Fibroblast of gingiva (primary cell): ENCODE measurements at regions not wholly inside any gene's neighbourhood (a gene's known extent, or its start where the extent isn't known, plus 50 kb on each side); places are given as distances from the start of the nearest gene placed in this dataset.

Experiments used
- DNase-seq: peaks from one replicate; pipeline ENCODE4 v3.0.0-alpha.2; 2011; ENCODE audit warnings: low read depth

DNA sequence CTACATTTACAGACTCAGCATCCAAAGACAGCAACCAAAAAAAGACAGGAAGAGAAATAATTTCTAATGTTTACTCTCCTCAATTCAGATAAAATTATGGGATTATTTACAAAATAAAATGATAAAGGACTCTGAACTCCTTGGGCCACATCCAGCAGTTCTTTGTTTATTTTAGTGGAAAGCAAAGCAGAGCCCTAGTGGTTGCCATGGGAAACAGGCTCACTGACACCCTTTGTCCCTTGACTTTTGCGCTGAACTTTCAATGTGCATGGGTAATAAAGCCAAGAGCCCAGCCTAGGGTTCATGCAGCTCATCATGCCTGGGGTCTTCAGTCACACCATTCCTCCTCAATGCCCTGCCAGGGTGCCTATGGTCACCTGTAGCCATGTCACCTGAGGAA, 442.6 kb upstream of the IGFBP3 start:
- DNase-seq = no peak

DNA sequence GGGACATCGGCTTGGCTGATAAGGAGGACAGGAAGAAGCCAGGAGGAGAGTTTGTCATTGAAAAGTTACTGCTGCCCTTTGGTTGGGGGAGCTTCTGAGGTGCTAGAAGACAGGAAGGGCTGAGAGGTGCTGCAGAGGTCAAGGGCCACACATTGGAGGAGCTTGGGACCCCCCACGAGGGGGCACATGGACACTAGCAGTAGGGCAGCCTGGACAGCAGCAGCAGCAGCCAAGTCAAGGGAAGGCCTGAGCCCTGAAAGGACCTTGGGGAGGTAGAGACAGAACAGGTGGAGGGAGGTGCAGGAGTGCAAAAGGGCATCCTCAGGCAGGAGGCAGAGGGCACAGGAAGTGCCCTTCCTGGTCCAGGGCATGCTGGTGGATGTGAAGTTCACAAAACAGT, 439.7 kb upstream of the IGFBP3 start:
- no peak for DNase-seq

DNA sequence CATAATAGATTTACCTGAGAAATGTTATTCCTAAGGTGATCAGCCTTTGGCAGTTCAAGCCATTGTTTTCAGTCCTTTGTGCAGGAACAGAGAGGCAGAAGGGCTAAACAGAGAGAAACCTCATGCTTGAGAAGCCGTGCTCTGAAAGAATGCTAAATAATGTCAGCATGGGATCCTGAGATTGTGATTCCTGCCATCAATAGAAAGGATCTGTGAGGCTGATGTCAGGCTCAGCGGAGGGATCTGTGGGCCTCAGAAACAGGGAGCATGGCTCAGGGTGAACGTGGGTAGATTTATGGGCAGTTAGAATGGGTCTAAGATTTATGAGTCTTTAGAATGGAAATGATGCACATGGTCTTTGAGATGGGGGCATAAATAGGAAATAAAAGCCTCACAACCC, 439.2 kb upstream of the IGFBP3 start:
- DNase-seq = no peak

DNA sequence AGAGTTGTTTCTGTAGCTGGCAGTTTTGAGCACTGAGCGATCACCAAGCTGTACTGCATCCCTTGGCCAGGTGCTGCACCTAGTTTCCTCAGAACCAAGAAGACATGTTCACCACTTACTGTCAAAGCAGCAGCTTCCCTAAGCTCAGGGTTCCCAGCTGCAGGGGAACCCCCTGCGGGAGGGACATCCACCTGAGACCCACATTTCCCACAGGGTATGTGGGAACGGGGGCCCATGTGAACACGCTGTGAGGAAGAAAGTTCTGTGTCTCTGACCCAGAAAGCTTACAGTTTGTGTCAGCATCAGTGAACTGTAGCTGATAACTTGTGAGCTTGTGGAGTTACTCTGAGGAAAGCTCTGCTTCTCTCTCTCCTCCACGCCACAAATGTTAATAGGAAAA, 436.8 kb upstream of the IGFBP3 start:
- DNase-seq = no peak

DNA sequence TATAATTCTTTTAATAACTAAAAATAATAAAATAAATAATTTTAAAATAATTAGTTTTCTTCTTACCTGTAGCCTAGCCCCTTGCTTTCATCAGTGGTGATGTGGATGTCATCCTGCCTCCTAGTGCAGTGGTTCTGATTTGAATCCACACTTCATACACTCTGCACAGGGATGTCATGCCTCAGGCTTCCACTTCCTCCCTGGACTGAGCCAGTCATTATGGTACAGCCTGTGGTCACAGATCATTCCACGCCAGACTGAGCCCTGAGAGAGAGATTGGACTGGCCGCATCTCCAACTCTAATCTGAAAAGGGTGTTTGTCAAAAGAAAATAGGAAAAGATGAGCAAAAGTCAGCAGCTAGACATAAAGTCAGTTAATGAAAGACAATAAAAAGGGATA, 436.2 kb upstream of the IGFBP3 start:
- no peak for DNase-seq

DNA sequence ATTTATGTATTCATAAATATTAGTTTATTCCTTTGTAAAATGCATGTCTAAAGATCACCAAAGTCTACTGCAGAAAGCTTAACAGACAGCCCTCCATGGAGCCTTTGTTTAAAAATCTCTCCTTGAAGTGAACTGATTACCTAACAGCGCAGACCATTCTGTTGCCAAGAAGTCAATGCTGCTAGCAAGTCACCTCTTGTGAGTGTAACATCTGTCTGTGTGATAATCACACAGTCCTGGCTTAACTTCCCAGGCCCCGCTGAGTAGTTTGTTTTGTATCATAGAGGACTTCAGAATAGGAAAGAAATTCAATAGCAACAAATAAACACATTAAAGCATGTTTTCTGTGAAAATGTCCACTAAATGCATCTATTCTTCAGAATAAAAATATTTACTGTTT, 435.3 kb upstream of the IGFBP3 start:
- DNase-seq = no peak

DNA sequence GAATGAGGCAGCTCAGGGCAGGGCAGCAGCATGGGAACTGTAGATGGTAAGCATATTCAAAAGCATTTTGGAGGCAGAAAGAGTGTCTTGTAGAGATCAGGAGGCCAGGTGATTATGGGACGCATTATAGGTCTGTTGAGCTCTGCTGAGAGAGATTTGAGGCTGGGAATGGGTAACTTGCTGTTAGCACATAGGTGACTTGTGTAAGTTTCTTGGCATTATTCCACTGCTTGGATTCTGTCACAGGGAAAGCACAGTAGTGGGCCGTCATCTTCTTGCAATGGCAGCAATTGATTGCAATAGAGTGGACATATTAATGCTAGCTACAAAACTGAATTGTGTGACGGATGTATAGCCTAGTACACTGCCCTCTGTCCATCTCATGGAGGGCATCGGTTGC, 434.3 kb upstream of the IGFBP3 start:
- DNase-seq = no peak

DNA sequence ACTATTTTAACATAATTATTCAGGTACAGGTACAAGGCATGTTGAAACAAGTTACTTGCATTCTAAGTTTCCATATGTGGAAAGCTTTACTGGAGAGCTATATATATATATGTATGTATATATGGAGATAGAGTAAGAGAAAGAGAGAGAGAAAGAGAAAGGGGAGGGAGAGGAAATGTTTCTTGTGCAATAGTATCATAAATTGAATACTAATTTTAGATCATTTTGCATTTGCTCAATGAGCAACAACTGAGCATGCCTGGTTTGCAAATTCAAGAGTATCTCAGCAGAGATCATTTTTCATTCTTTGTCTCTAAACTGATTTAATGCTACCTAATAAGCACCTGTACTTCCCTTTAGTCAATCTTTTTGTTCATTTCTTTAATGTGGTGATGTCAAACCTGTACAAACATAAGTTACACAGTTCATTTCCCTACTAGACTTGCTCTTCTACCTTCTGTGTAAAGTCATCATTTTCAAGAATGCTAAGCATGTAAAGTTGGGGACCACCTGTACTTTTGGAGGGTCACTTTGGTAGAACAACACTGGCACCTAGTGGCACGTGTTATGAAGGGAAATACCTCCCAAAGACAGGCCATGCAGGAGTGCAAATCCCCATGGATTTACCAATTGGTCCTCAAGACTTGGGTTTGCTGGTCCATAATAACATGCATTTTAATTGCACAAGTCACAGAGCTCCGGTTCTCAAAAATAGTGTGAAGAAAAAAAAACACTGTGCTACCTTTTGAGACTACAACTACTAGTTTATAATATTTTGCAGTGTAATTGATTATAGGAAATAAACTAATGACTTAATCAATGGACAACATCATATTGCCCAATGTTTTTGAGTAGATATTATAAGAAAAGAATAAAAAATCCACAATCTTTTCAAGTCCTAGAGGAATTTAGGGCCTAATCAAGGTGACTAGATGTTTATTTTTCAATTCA, 431.2 kb upstream of the IGFBP3 start:
- DNase-seq = peak; percentile 29

DNA sequence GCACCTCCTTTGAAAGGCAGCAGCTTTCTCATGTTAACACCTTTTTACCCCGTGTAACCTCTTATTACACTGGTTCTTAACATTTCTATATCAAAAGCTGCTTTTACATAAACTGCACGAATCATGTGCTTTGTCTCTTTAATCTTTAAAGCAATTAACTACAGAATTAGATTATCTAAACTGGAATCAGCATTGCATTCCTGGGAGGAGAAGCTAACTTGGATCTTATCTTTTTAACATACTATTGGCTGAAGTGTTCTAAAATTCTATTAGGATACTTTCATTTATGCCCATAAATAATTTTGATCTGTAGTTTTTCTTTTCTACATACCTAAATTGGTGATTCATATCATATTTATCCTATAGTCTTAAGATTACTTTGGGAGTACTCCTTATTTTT, 428.4 kb upstream of the IGFBP3 start:
- DNase-seq = no peak

DNA sequence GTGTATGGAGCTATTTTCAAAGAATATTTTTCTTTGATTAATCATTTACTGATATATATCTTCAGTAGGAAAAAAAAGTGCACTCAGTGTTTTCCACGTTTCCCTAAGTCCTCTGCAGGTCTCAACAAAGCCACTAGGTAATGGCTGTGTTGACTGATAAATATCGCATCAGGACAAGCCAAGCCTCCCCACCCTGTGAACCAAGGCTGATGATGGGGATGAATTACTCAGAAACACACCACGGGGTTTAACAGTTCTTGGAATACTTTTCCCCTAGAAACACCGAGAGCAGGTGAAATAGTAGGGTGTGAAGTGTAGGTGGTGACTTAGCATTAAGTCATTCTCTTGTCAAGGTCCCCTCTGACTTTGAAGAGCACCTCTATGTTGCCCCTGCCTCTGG, 423.5 kb upstream of the IGFBP3 start:
- DNase-seq = no peak

DNA sequence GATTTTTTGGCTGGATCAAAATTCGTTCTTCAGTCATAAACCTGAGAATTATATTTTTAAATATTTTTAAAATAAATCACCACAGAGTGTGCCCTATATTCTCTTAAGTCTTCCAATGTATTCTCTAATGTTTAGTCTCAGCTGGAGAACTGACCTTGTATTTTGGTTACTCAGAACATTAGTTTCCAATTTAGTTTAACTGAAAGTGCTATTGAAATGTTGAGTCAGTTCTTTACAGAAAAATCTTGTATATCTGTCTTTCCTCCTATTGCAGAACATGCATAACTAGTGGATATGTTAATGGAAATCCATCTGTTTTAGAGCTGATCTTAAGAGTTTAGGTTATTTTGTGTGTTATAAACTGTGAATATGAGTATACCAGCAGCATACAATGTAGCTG, 422.7 kb upstream of the IGFBP3 start:
- no peak for DNase-seq

DNA sequence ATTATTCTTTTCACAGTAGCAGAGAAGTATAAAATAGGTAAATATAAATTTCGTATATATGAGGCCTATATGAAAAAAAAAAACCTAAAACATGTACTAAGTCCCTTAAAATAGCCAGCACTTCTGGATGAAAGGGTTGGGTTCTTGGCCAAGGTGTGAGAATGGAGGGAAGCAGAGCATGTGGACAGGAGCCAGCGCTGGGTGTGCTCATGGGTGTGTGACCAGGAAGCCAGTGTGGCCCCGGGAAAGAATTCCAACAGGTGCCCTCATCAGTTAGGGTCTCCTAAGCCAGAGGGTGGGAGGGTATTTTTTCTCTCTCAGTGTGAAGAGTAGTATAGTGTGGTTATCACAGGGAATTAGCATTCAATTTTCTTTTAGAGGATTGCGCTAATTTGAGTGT, 401.9 kb upstream of the IGFBP3 start:
- DNase-seq = no peak

DNA sequence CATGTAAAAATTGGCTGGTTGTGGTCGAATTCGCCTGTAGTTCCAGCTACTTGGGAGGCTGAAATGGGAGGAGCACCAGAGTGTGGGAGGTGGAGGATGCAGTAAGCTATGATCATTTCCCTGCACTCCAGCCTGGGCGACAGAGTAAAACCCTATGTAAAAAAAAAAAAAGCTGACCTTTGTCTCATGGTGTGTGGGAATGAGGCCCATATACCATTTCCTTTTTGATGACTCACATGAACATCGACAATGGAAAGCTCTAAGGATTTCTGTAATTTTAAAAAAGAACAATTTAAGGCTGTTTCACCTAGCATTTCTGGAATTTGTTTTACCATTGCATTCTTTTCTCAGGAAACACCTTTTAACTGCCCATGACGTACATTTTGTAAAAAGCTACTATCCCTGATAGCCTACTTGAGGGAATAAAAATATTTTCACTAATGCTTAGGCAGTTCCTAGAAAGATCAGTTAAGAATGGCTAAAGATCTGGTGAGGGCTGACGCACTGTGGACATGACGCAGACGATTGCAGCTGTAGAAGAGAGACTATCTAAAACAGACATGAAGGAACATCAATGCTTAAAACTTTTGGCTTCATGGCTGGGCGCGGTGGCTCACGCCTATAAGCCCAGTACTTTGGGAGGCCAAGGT, 400.6 kb upstream of the IGFBP3 start:
- DNase-seq = no peak

DNA sequence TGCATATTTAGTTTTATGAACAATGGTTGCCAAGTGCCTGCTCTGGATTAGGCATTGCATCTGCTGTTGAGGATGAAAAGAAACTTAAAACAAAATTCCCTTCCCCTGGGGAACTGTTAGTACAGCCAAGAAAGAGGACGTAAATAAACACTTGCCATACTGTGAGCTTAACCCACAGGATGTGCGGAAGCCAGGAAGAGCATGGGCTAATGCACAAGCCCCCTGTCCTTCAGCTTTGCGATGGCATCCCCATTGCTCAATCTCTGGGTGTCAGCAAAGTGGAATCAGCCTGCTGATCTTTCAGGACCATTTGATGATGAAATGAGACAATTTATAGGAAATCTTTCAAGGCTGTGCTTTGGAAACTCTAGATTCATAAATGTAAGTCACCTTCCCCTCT, 399.9 kb upstream of the IGFBP3 start:
- DNase-seq = peak; percentile 92

DNA sequence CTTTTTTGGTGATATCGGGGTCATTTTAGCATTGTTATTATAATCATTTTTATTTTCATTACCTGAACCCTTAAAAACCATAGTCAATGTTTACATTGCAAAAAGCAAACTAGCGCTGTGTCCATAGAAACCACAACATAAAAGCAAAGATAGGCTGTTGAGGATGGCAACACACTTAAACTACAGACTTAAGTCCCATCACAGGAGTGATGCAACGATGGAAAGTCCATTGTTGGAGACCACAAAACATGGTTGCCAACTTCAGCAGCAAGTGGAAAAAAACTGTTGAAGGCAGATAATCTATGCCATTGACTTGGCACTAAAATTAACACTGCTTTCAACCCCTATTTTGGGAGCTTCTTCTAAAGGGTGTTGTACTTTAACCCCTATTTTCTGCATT, 398.8 kb upstream of the IGFBP3 start:
- peak; percentile 42 for DNase-seq

DNA sequence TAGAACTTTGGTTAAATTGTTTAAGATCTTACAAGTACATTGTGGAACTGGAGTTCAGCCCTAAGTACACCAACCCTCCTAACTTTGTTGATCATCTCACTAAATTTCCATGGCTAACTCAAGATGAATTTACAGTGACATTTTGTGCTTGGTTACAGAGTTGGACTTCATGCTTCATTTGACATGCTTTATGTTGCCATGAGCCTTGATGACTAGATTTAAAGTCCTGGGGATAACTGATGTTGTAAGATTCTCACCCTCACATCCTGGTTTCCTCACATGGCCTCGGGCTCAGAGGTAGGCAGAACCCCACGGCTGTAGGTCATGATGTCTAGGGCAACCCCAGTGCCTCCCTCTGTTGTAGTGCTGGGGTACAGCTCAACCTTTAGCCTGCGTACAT, 397.2 kb upstream of the IGFBP3 start:
- no peak for DNase-seq

DNA sequence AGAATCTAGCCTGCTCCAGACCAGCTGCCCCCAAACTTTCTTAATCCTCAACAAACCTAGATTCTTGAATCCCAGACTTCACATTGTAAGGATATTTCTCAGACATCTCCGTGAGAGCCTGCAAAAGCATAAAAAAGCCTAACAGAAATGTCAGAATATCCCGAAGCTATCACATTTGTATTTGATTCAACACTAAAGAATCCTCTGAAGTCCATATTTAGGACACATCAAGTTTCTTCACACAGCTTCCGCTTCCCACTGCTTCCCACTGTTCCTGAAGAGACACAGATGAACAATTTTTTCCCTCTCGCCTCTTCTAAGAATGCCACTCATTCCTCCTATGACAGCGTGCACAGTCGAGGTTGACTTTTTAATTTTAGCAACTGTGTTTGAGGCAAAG, 396.2 kb upstream of the IGFBP3 start:
- no peak for DNase-seq

DNA sequence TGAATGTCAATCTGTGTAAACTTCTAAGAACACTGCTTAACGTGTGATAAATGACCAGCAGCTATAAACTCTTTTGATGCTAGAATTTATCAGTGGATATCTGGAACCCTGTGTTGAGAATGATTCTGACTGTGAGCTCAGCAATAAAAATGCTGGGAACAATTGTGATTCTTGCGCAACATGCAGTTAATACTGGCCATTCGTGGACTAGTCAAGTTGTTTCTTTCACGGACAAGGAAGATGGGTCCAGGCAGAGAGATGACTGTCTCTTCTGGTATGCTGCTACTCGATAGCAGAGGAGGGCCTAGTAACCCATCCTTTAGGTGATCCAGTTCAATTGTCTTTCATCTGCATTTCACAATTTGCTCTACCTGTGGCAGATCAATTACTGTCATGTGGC, 394.8 kb upstream of the IGFBP3 start:
- peak; percentile 28 for DNase-seq

DNA sequence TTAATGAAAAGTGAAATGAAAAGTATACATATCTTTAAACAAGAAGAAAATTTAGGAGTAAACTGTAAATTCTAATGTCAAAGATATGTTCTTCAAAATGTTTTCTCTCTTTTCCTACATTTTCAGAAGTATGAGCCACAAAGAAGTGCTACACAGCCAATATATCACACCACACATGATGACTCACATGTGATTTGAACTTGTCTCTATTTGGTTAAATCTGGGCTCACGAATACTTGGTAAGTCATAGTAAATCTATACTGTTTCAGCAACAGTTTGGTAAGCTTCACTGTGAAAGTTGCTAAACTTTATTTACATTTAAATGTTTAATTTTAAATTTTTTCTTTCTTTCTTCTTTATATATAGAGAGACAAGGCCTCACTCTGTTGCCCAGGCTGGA, 380.6 kb upstream of the IGFBP3 start:
- no peak for DNase-seq

DNA sequence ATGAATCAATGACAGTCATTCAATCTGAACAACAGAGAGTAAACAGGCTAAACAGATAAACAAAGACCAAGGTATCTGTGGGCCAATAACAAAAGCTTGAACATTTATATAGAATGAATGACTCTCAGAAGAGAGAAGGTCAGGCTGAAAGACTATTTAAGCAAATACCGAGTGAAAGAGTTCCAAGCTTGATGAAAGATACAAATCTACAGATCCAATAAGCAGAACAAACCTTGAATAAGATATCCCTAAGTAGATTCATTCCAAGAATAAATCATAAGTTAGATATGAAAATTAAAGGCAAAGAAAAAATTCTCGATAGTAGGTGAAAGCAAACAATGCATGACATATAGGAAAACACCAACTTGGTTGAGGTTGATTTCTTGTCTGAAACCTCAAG, 376.4 kb upstream of the IGFBP3 start:
- DNase-seq = no peak

DNA sequence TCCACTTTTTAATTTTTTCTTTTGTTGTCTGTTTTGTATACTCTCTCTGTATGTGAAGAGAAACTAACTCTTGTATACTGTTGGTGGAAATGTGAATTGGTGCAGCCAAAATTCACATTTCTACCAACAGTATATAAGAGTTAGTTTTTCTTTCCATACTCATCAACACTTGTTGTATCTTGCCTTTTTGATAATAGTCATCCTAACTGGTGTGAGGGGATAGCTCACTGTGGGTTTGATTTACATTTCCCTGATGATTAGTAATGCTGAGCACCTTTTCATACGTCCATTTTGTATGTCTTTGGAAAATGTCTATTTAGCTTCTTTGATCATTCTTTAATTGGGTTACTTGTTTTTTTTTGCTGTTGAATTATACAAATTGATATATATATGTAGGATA, 375.5 kb upstream of the IGFBP3 start:
- no peak for DNase-seq

DNA sequence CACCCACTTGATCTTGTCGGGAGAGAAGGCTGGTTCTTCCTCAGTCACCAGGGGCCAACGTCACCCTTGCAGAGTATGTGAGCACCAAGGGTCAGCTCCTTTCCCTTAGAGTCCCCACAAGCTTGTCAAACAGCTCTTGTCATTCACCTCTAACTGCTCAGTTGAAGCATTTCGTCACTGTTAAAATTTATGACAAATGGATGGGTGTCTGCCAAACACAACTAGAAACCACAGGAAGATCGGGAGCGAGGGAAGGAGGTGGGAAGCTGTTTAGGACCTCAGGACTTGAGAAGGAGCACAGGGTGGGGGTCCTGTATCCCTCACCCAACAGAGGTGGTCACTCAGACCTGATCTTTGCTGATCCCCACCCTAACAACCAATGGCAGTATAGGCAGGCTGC, 373.3 kb upstream of the IGFBP3 start:
- DNase-seq = no peak

DNA sequence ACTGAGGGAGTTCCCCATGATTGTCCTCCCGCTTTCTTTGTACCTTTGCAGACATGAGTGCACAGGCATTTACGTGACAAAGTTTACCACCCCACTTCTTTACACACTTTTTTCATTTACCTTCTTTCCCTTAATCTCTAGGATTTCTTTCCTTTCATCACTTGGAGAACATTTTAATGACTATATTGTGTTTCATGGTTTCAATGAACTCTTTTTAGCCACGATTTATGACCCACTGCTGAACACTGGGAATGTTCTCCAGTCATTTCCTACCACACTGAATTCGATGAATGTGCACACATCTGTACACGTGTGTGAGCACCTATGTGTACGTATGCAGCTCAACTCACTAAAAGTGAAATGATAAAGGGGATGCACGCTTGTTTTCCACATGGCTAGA, 371.7 kb upstream of the IGFBP3 start:
- DNase-seq = no peak
